H9 (cell line): ENCODE measurements at regions not wholly inside any gene's neighbourhood (a gene's known extent, or its start where the extent isn't known, plus 50 kb on each side); places are given as distances from the start of the nearest gene placed in this dataset.

ENCODE experiments used
- DNase-seq: peaks from one replicate; pipeline ENCODE4 v3.0.0-alpha.2; 2017
- H2AFZ ChIP-seq: one replicate; pipeline ENCODE4 v1.6.1; 2013; ENCODE audit warnings: mild to moderate bottlenecking, low read length, control low read depth, moderate library complexity
- H2AK5ac ChIP-seq: 2 replicates; pipeline ENCODE4 v1.6.1; 2013; ENCODE audit warnings: low read length, control low read depth, mixed read lengths; ENCODE audit not compliant: insufficient read length
- H2BK120ac ChIP-seq: one replicate; pipeline ENCODE4 v1.6.1; 2013; ENCODE audit warnings: low read depth, mild to moderate bottlenecking, low read length, control low read depth, inconsistent platforms; ENCODE audit not compliant: poor library complexity, severe bottlenecking
- H2BK12ac ChIP-seq: 2 replicates; pipeline ENCODE4 v1.6.1; 2013; ENCODE audit warnings: low read length, control low read depth, mixed read lengths, low read depth; ENCODE audit not compliant: insufficient read length
- H2BK15ac ChIP-seq: 2 replicates; pipeline ENCODE4 v1.6.1; 2013; ENCODE audit warnings: low read depth, low read length, control low read depth
- H2BK20ac ChIP-seq: one replicate; pipeline ENCODE4 v1.6.1; 2013; ENCODE audit warnings: low read depth, mild to moderate bottlenecking, low read length, control low read depth, inconsistent platforms; ENCODE audit not compliant: poor library complexity, severe bottlenecking
- H2BK5ac ChIP-seq: 2 replicates; pipeline ENCODE4 v1.6.1; 2013; ENCODE audit warnings: low read length, control low read depth, mixed read lengths; ENCODE audit not compliant: insufficient read length
- H3K14ac ChIP-seq: 2 replicates; pipeline ENCODE4 v1.6.1; 2013; ENCODE audit warnings: low read length, control low read depth; ENCODE audit not compliant: insufficient read depth
- H3K18ac ChIP-seq: 2 replicates; pipeline ENCODE4 v1.6.1; 2013; ENCODE audit warnings: low read depth, mild to moderate bottlenecking, mixed read lengths, low read length, control low read depth; ENCODE audit not compliant: insufficient read length
- H3K23ac ChIP-seq: 2 replicates; pipeline ENCODE4 v1.6.1; 2013; ENCODE audit warnings: low read length, control low read depth, mixed read lengths, low read depth; ENCODE audit not compliant: insufficient read length
- H3K23me2 ChIP-seq: 2 replicates; pipeline ENCODE4 v1.6.1; 2013; ENCODE audit warnings: low read depth, mild to moderate bottlenecking, mixed read lengths, low read length, control low read depth; ENCODE audit not compliant: insufficient read length, poor library complexity, severe bottlenecking
- H3K27ac ChIP-seq: 2 replicates; pipeline ENCODE4 v1.5.1; 2013; ENCODE audit warnings: low read length, control low read depth, mixed read lengths, low read depth; ENCODE audit not compliant: insufficient read length
- H3K27me3 ChIP-seq: 2 replicates; pipeline ENCODE4 v1.6.1; 2013; ENCODE audit warnings: low read length, control low read depth, inconsistent platforms; ENCODE audit not compliant: insufficient read depth
- H3K4ac ChIP-seq: 2 replicates; pipeline ENCODE4 v1.6.1; 2013; ENCODE audit warnings: low read depth, mild to moderate bottlenecking, control low read depth, inconsistent platforms, low read length, moderate library complexity
- H3K4me1 ChIP-seq: 2 replicates; pipeline ENCODE4 v1.6.1; 2013; ENCODE audit warnings: low read length, control low read depth, inconsistent platforms; ENCODE audit not compliant: insufficient read depth
- H3K4me2 ChIP-seq: 2 replicates; pipeline ENCODE4 v1.6.1; 2013; ENCODE audit warnings: low read length, control low read depth, mixed read lengths; ENCODE audit not compliant: insufficient read length, insufficient read depth
- H3K56ac ChIP-seq: 2 replicates; pipeline ENCODE4 v1.6.1; 2013; ENCODE audit warnings: low read depth, mild to moderate bottlenecking, mixed read lengths, low read length, control low read depth; ENCODE audit not compliant: insufficient read length
- H3K79me1 ChIP-seq: 2 replicates; pipeline ENCODE4 v1.6.1; 2013; ENCODE audit warnings: low read depth, mild to moderate bottlenecking, moderate library complexity, low read length, control low read depth, inconsistent platforms; ENCODE audit not compliant: insufficient read depth, poor library complexity, severe bottlenecking
- H3K79me2 ChIP-seq: 2 replicates; pipeline ENCODE4 v1.6.1; 2013; ENCODE audit warnings: low read length, control low read depth, inconsistent platforms; ENCODE audit not compliant: insufficient read depth
- H3K9ac ChIP-seq: 2 replicates; pipeline ENCODE4 v1.6.1; 2013; ENCODE audit warnings: low read length, control low read depth, mixed read lengths; ENCODE audit not compliant: insufficient read length; ENCODE audit errors: extremely low read depth
- H3K9me3 ChIP-seq: one replicate; pipeline ENCODE4 v1.6.1; 2013; ENCODE audit warnings: low read depth, low read length, inconsistent platforms; ENCODE audit not compliant: control insufficient read depth
- H3T11ph ChIP-seq: one replicate; pipeline ENCODE4 v1.6.1; 2013; ENCODE audit warnings: mild to moderate bottlenecking, low read length, control low read depth, inconsistent platforms
- H4K20me1 ChIP-seq: one replicate; pipeline ENCODE4 v1.6.1; 2013; ENCODE audit not compliant: control insufficient read depth, insufficient read length, insufficient read depth
- H4K5ac ChIP-seq: 2 replicates; pipeline ENCODE4 v1.6.1; 2013; ENCODE audit warnings: low read depth, mild to moderate bottlenecking, mixed read lengths, low read length, control low read depth; ENCODE audit not compliant: insufficient read length
- H4K8ac ChIP-seq: replicated peaks from 2 replicates; pipeline ENCODE4 v1.6.1; 2013; ENCODE audit warnings: low read length, control low read depth, mixed read lengths, low read depth; ENCODE audit not compliant: insufficient read length
- H4K91ac ChIP-seq: 2 replicates; pipeline ENCODE4 v1.6.1; 2013; ENCODE audit warnings: low read depth, mild to moderate bottlenecking, moderate library complexity, mixed read lengths, low read length, control low read depth; ENCODE audit not compliant: insufficient read length
- H3K27ac Mint-ChIP-seq, 3 experiments: 2 replicates in 2 of 3; 3 replicates in 1 of 3; pipeline ENCODE4 v1.8.0; 2020 to 2021; ENCODE audit warnings: mixed read lengths in 3 of 3, mild to moderate bottlenecking in 1 of 3, moderate library complexity in 1 of 3
- H3K27me3 Mint-ChIP-seq: 2 replicates; pipeline ENCODE4 v1.8.0; 2021; ENCODE audit warnings: low read depth, mild to moderate bottlenecking, moderate library complexity, mixed read lengths
- H3K36me3 Mint-ChIP-seq, 3 experiments: 2 replicates in 2 of 3; 3 replicates in 1 of 3; pipeline ENCODE4 v1.8.0; 2020 to 2021; ENCODE audit warnings: low read depth in 3 of 3, mixed read lengths in 3 of 3; ENCODE audit not compliant: insufficient read depth in 1 of 3
- H3K4me1 Mint-ChIP-seq, 2 experiments: 2 replicates each; pipeline ENCODE4 v1.8.0; 2020; ENCODE audit warnings: mixed read lengths in 2 of 2
- H3K4me3 Mint-ChIP-seq, 2 experiments: 2 replicates in 1 of 2; 3 replicates in 1 of 2; pipeline ENCODE4 v1.8.0; 2020 to 2021; ENCODE audit warnings: mild to moderate bottlenecking in 2 of 2, mixed read lengths in 2 of 2, moderate library complexity in 1 of 2
- H3K9me3 Mint-ChIP-seq, 2 experiments: 2 replicates in 1 of 2; 3 replicates in 1 of 2; pipeline ENCODE4 v1.8.0; 2020; ENCODE audit warnings: mild to moderate bottlenecking in 2 of 2, mixed read lengths in 2 of 2, moderate library complexity in 1 of 2
- WGBS: extraction: QIAGEN DNeasy Blood & Tissue Kit; methylation state at CpG from one replicate; pipeline ENCODE4 v1.1.7; 2013; ENCODE audit warnings: missing lambda C conversion rate, low lambda C conversion rate, mixed read lengths; ENCODE audit not compliant: insufficient read length; ENCODE audit errors: extremely low coverage; 5-methylcytosine and 5-hydroxymethylcytosine counted together
- TF ChIP-seq, protein P1 (sequence below): fragments of 200-600 bp; sonication (generic); conservative IDR thresholded peaks from 3 replicates; pipeline ENCODE4 v1.8.0; 2021; ENCODE audit warnings: antibody characterized with exemption, mild to moderate bottlenecking

DNA sequence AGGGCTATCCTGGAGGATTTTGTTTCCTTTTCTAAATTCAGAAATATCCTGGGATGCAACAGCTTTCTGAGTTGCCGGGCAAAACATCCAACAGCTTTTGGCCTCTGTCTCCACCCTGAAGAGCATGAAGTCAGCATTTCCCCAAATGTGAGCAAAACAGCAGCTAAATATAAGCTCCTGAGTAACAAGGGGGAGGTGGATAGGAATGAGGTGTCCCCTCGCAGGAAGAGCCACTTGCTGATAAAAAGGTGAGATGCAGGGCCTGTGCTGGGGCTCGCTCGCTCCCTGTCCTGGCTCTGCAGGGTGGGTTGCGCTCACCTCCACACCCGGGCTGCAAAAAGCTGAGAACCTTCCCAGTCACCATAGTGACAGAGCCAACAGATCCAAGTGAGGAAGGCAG lies 264.3 kb downstream of the ZEB1 start:
- H3K27me3 ChIP-seq: no peaks in the 10 kb centered on the region

More for the DNA sequence above, 264.3 kb downstream of the ZEB1 start:
- H4K91ac ChIP-seq: no peak overlapping the region
- Mint-ChIP-seq H3K27me3 (peaks cover 2% of the 10 kb centered on the region), H3K4me3 (no peak overlapping the region), H3K27ac (no peak overlapping the region), H3K36me3 (peaks cover 2 to 5% (median 3%) of the 10 kb centered on the region in 3 experiments; a peak in 5 of 7 replicates), H3K9me3 (peaks cover 2 to 20% of the 10 kb centered on the region in 2 experiments), H3K4me1 (peaks cover 13 to 18% of the 10 kb centered on the region in 2 experiments)
- H3K79me2 ChIP-seq: no peaks in the 10 kb centered on the region
- no peak overlapping the region for H3K27ac ChIP-seq
- no peak for DNase-seq
- H2BK5ac ChIP-seq: no peak overlapping the region
- H3K9me3 ChIP-seq: no peaks in the 10 kb centered on the region
- no peak overlapping the region for H2BK120ac ChIP-seq
- no peak overlapping the region for H2AK5ac ChIP-seq
- H2BK20ac ChIP-seq: no peak overlapping the region
- no peaks in the 10 kb centered on the region for H3K79me1 ChIP-seq
- H3K56ac ChIP-seq: no peak overlapping the region
- no peak overlapping the region for H3K9ac ChIP-seq
- no peak overlapping the region for H2AFZ ChIP-seq
- H4K5ac ChIP-seq: no peak overlapping the region
- no peak overlapping the region for H3K4me2 ChIP-seq
- TF ChIP-seq, protein P1, sequence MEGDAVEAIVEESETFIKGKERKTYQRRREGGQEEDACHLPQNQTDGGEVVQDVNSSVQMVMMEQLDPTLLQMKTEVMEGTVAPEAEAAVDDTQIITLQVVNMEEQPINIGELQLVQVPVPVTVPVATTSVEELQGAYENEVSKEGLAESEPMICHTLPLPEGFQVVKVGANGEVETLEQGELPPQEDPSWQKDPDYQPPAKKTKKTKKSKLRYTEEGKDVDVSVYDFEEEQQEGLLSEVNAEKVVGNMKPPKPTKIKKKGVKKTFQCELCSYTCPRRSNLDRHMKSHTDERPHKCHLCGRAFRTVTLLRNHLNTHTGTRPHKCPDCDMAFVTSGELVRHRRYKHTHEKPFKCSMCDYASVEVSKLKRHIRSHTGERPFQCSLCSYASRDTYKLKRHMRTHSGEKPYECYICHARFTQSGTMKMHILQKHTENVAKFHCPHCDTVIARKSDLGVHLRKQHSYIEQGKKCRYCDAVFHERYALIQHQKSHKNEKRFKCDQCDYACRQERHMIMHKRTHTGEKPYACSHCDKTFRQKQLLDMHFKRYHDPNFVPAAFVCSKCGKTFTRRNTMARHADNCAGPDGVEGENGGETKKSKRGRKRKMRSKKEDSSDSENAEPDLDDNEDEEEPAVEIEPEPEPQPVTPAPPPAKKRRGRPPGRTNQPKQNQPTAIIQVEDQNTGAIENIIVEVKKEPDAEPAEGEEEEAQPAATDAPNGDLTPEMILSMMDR: no peak
- no peak overlapping the region for H3K23ac ChIP-seq
- H3T11ph ChIP-seq: no peak overlapping the region
- no peak overlapping the region for H2BK12ac ChIP-seq
- H3K18ac ChIP-seq: no peak overlapping the region
- H3K4ac ChIP-seq: no peak overlapping the region
- H3K4me1 ChIP-seq: peaks cover 4% of the 10 kb centered on the region; the same call in 1 of the 2 replicates
- H4K8ac ChIP-seq: no peak overlapping the region
- H4K20me1 ChIP-seq: no peaks in the 10 kb centered on the region
- no peak overlapping the region for H3K14ac ChIP-seq
- no peaks in the 10 kb centered on the region for H3K23me2 ChIP-seq
- no CpG with 5 or more reads among the region's 6 CpGs for WGBS
- H2BK15ac ChIP-seq: no peak overlapping the region
